ENCODE measurements at regions not wholly inside any gene's neighbourhood (a gene's known extent, or its start where the extent isn't known, plus 50 kb on each side); places are given as distances from the start of the nearest gene placed in this dataset.

DNA sequence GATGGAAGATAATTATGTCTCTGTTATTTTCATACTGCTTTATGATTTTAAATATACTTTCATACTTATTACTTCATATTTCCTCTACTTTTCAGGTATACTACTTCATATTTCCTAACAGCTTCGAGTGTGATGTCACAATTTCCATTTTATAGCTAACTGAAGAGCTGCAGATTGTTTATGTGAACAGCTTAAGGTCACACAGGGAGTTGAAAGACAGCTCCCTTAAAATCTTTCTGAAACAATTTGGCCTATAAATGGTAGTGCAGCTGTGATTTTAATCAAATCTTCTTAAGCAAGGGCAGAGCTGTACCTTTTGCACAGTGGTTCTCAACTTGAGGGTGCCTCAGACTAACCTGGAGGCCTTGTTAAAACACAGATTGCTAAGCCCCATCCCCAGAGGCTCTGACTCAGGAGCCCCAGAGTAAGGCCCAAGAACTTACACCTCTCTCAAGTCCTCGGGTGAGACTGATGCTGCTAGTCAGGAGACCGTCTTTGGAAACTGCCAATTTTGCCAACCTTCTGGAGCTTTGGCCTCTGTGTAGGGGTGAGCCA is 347.0 kb upstream of the HSF2 start:
- intact Hi-C loops (cut with micrococcal nuclease): no loop called here

DNA sequence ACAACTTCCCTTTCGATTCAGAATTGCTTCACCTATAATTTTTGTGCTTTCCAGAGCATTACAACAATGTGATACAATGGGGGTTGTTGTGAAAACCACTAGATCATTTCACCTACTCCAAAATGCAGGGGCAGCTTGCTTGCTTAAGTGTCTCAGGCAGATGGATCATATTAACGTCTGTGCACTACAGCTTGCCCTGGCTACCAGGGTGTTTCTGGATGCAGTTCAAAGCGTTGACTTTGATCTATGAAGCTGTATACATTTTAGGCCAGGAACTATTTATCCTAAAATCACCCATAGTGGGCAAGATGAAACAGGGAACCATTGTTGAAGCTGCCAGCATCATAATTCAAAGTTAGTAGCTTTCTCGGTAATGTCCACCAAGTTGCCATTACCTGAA is 339.5 kb upstream of the HSF2 start:
- intact Hi-C loops (cut with micrococcal nuclease): no loop called here

DNA sequence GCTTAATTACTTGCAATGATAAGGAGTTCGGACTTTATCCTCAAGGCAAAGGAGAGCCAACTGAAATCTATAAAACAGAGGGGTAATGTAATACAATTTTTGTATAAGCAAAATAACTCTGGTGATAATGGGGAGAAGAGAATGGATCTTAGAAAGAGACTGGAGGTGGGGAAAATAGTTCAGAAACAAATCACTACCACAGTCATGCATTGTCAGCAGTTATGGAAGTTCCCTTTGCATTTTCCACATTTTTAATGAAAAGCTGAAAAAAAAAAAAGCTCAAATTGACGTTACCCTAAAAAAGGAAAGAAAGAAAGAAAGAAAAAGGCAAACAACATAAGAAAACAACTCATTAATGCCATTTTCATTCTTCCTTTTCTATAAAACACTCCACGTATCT is 337.6 kb upstream of the HSF2 start:
- intact Hi-C loops (cut with micrococcal nuclease): no loop called here

GRCh38 chr6:122063076-122063475 is 336.4 kb upstream of the HSF2 start:
- intact Hi-C loops (cut with micrococcal nuclease): no loop called here

DNA sequence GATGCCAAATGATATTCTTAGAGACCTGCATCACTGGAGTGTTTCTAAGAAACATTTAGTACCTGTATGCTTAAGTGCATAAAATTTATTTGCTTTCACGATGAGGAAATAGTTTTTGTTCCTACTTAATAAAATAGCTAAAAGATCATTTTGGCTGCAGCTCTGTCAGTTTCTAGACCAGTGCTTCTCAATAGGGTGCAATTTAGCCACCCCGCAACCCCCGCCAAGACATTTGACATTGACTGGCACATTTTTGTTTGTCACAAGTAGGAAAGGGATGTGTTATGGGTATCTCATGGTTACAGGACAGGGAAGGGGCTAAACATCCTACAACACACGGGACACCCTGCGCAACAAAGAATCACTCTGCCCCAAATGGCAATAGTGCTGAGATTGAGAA is 335.7 kb upstream of the HSF2 start:
- intact Hi-C loops (cut with micrococcal nuclease): no loop called here

GRCh38 chr6:122066200-122066599 is 333.3 kb upstream of the HSF2 start:
- intact Hi-C loops (cut with micrococcal nuclease): no loop called here

DNA sequence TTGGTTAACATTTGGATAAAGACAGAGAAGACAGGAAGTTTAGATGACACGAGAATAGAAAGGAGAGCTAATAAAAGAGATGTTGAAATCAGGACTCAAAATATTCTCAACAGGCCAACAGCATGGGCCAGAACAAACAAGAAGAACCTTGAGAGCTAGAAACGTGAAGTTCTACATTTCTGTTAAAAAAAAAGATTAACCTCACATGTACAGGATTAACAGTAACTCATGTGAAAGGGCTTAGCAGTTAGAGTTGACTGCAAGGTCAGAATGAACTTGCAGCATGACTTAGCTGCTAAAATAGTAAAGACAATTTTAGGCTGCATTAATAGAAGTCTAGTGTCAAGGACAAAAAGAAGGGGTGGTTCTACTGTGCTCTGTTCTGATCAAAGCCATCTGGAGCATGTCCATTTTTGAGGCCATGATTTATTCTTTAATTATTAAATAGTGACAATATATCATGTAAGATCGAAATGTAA is 331.1 kb upstream of the HSF2 start:
- intact Hi-C loops (cut with micrococcal nuclease): no loop called here

DNA sequence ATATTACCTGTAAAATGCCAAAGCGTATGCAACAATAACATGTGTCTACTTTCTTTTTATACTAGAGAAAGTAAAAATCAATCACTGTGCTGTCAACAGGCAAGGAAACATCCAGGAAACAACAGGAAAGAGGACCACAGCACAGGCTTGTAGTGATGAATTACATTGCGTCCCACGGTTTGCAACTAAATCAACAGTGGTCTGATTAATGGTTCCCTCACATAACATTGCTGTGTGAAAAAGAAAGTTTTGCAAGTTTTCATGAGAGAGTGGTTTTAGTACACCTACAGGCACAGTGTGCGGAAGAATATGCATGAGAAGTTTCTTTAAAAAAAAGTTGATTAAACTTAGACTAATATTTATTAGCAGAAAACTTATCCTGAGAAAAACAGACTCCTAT is 329.5 kb upstream of the HSF2 start:
- intact Hi-C loops (cut with micrococcal nuclease): no loop called here

DNA sequence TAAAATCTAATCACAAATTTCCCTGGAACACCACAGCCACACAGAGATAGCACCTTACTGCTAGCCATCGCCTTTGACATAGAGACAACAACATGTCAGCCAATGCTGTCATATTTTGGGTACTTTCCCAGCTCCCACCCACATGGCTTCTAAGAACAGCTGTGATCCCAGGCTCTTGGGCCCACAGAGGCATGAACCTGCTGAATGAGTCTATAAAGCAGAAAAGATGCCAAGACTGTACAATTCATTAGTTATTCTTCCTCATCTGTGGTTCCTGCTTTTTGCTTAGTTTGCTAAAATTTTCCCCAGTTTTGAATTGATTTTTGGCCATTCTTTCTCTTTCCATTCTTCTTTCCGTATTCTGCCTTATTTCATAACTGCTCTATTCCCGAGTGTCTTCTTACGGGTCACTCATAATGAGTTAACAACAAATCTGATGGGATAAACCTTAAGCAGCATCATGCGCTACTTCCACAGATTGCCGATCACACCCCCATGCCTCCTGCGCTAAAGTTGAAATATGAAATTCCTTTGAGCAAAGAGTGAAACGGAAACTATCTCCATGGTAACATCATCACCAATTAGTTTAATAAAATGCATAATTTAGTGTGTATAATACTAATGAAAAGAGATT is 327.3 kb upstream of the HSF2 start:
- intact Hi-C loops (cut with micrococcal nuclease): no loop called here

- intact Hi-C loops (cut with micrococcal nuclease): no loop called here
Measured at GRCh38 chr6:122075084-122075838, 324.2 kb upstream of the HSF2 start.

DNA sequence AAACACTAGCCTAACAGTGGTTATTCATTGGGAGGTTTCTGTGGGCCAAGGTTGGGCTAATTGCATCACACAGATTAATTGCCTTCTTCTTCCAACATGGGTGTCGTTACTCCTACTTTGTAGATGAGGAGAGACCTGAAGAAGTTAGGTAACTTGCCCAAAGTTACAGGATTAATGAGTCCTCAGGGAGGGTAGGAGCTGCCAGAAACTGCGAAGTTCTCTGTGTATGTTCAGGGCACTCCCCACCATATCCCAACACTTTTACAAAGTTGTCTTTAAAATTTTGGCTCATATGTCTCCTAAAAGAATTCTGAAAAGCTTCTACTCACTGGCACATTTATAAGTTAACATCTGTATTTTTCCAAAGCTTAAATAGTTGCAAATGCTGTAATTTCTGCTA is 323.5 kb upstream of the HSF2 start:
- intact Hi-C loops (cut with micrococcal nuclease): no loop called here

GRCh38 chr6:122077603-122078002 is 321.8 kb upstream of the HSF2 start:
- intact Hi-C loops (cut with micrococcal nuclease): no loop called here

DNA sequence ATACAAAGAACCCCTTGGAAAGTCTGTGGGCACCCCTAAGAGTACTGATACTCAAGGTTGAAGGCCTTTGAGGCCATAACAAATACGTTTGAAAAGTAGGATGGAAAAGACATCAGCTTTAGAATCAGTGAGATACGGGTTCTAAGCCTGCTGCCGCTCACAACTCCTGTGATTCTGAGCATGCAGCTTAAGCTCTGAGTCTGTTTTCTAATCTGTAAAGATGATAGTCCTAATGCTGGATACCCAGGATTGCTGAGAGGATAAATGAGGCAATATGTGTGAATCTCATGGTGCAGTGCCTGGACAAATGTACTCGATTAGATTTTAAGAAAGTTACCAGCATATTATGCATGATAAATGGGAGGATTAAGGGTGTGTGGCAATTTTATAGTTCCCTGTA is 321.0 kb upstream of the HSF2 start:
- intact Hi-C loops (cut with micrococcal nuclease): no loop called here

- intact Hi-C loops (cut with micrococcal nuclease): no loop called here
Measured at GRCh38 chr6:122079916-122080315, 319.5 kb upstream of the HSF2 start.

GRCh38 chr6:122081921-122082320 is 317.5 kb upstream of the HSF2 start:
- intact Hi-C loops (cut with micrococcal nuclease): no loop called here

DNA sequence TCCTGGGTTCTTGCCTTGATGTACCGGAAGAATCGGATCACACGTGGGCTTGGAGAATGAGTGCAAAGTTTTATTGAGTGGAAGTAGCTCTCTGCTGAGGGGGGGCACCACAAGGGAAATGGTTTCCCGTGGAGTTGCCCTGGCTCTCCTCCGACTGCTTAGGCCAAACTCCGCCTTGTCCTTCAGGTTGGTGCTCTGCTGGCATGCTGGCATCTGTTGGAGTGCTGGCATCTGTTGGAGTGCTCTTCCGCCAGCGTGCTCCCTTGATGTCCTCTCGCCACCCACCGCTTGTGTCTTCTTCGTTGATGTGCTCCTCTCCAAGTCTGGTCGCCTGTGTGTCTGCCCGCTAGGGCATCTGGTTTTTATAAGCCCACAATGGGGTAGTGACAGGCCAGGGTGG is 317.1 kb upstream of the HSF2 start:
- intact Hi-C loops (cut with micrococcal nuclease): no loop called here

GRCh38 chr6:122092366-122092765 is 307.1 kb upstream of the HSF2 start:
- intact Hi-C loops (cut with micrococcal nuclease): no loop called here

DNA sequence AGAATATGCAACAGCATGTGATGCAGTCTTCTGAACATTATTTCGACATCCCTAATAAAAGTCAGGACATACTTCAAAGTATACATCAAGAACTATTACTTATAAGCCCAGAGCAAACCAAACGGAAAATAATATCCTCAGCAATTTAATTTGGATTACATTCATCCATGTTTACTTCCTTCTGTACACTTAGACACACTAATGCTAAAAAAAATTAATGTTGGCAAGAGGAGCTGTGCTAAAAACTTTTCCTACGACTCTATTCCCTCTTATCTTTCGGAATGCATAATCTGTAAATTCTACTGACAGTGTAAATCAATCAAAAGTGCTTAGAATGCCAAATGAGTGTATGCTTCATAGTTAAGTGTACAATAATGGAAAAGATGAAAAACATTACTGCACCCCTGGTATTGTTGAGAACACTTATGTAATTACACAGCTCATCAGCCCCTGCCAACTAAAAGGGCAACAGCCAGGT is 301.2 kb upstream of the HSF2 start:
- intact Hi-C loops (cut with micrococcal nuclease): no loop called here

DNA sequence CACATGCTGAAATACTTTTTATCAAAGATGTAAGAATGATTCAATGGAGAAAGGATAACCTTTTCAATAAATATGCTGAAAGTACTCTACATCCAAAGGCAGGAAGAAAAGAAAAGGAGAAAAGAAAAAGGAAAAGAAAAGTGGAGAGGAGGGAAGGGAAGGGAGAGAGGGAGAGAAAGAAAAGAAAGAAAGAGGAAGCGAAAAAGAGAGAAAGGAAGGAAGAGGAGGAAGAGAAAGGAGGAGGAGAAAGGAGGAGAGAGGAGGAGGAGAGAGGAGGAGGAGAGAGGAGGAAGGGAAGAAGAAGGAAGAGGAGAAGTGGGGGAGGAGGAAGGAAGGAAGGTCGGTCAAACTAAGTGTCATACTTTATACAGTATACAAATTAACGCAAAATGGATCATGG is 297.4 kb upstream of the HSF2 start:
- intact Hi-C loops (cut with micrococcal nuclease): no loop called here

- intact Hi-C loops (cut with micrococcal nuclease): no loop called here
Measured at GRCh38 chr6:122107256-122107852, 292.1 kb upstream of the HSF2 start.

DNA sequence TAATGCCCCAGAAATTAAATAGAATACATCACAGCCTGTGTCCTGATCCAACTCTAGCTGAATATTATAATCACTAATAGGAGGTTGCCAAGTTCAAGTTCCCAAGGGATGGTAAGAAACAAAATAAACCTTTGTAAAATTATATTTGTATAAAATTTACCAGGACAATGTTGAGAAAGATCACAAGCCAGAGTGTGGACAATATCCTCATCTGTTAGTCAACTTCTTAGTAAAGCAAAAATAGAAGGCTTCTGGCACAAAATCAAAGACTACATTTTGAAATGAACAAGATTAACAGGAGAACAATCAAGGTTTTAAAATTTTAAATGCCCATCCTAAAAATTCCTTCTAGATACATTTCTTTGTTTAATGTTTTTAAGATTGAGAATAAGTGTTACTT is 290.4 kb upstream of the HSF2 start:
- intact Hi-C loops (cut with micrococcal nuclease): no loop called here

GRCh38 chr6:122114717-122115116 is 284.7 kb upstream of the HSF2 start:
- intact Hi-C loops (cut with micrococcal nuclease): no loop called here
